NB4 (cell line): ENCODE measurements at regions not wholly inside any gene's neighbourhood (a gene's known extent, or its start where the extent isn't known, plus 50 kb on each side); places are given as distances from the start of the nearest gene placed in this dataset.

ENCODE experiments used
- POLR2A ChIP-seq: IDR thresholded peaks from 2 replicates; pipeline ENCODE4 v1.6.1; 2011; ENCODE audit warnings: mild to moderate bottlenecking; ENCODE audit not compliant: insufficient read length; ENCODE audit errors: extremely low read depth
- TF ChIP-seq, protein P1 (sequence below): IDR thresholded peaks from one replicate; pipeline ENCODE4 v1.5.1; 2012; ENCODE audit warnings: low read depth, low read length

DNA sequence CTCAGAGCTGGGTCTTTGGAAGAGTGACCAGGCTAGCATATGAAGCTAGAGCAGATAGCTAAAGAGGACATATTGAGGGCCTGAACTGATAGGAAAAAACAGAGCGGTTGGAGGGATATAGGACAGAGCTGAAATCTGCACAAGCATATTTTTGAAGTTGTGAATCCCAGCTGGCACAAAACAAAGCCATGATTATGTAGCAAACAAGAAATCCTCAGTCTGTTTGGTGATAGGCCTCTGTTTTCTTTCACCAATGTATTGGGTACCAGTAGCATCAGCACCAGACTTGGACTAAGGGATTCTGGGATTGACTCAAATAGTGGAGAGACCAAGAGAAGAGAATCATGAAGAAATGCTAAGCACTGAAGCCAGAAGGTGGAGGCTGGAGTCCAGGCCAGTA, 151.0 kb downstream of the FAM43A start:
- TF ChIP-seq, protein P1, sequence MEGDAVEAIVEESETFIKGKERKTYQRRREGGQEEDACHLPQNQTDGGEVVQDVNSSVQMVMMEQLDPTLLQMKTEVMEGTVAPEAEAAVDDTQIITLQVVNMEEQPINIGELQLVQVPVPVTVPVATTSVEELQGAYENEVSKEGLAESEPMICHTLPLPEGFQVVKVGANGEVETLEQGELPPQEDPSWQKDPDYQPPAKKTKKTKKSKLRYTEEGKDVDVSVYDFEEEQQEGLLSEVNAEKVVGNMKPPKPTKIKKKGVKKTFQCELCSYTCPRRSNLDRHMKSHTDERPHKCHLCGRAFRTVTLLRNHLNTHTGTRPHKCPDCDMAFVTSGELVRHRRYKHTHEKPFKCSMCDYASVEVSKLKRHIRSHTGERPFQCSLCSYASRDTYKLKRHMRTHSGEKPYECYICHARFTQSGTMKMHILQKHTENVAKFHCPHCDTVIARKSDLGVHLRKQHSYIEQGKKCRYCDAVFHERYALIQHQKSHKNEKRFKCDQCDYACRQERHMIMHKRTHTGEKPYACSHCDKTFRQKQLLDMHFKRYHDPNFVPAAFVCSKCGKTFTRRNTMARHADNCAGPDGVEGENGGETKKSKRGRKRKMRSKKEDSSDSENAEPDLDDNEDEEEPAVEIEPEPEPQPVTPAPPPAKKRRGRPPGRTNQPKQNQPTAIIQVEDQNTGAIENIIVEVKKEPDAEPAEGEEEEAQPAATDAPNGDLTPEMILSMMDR = no peak
- no peak for TF ChIP-seq POLR2A
